Heart left ventricle (tissue), 16 donors: ENCODE measurements at regions not wholly inside any gene's neighbourhood (a gene's known extent, or its start where the extent isn't known, plus 50 kb on each side); places are given as distances from the start of the nearest gene placed in this dataset.

ENCODE experiments used
- ATAC-seq, 4 donors: fragments of 200-7000 bp; cut with Tn5 transposase; one replicate each; pipeline ENCODE4 v1.9.1; 2020 to 2022; ENCODE audit warnings: moderate library complexity in 4 of 4, mild to moderate bottlenecking in 3 of 4, moderate number of reproducible peaks in 1 of 4
- DNase-seq, 5 donors: peaks; one replicate each; pipeline ENCODE4 v3.0.0-alpha.2; 2020
- H3K27ac ChIP-seq, 12 donors: fragments of 200-600 bp; sonication (generic) in 4 of 12; one replicate each; pipeline versions ENCODE4 v1.5.0 to v1.8.0; 2016 to 2022; ENCODE audit warnings: mild to moderate bottlenecking in 2 of 12
- H3K27me3 ChIP-seq, 9 donors: fragments of 200-600 bp; sonication (generic) in 2 of 9; one replicate each; pipeline versions ENCODE4 v1.5.1 to v1.8.0; 2016 to 2022; ENCODE audit warnings: mild to moderate bottlenecking in 3 of 9
- H3K36me3 ChIP-seq, 9 donors: fragments of 200-600 bp; sonication (generic) in 2 of 9; one replicate each; pipeline versions ENCODE4 v1.5.0 to v1.8.0; 2018 to 2022; ENCODE audit warnings: mild to moderate bottlenecking in 2 of 9
- H3K4me1 ChIP-seq, 12 donors: fragments of 200-600 bp; sonication (generic) in 4 of 12; one replicate each; pipeline versions ENCODE4 v1.5.0 to v1.8.0; 2016 to 2022; ENCODE audit warnings: mild to moderate bottlenecking in 3 of 12
- H3K4me3 ChIP-seq, 12 donors: fragments of 200-600 bp; sonication (generic) in 4 of 12; one replicate each; pipeline versions ENCODE4 v1.5.0 to v1.8.0; 2017 to 2022; ENCODE audit warnings: mild to moderate bottlenecking in 9 of 12, moderate library complexity in 4 of 12
- H3K9me3 ChIP-seq, 12 donors: fragments of 200-600 bp; sonication (generic) in 4 of 12; one replicate each; pipeline versions ENCODE4 v1.5.0 to v1.8.0; 2016 to 2022; ENCODE audit warnings: mild to moderate bottlenecking in 1 of 12
- POLR2A ChIP-seq, 2 donors: fragments of 450-650 bp; IDR thresholded peaks; one replicate each; pipeline ENCODE4 v1.6.1; 2017; ENCODE audit warnings: antibody characterized with exemption in 2 of 2, mild to moderate bottlenecking in 2 of 2, moderate library complexity in 2 of 2
- WGBS, 4 donors: extraction: QIAGEN DNeasy Blood & Tissue Kit in 2 of 4; methylation state at CpG; one replicate each; pipeline versions ENCODE4 v1.1.5 to v1.1.7; 2013 to 2018; 5-methylcytosine and 5-hydroxymethylcytosine counted together
- intact Hi-C, 10 donors: fragments of 100-400 bp; cut with DNase I; formaldehyde crosslinking; loops; one replicate each; pipeline versions ENCODE4 v1.11.1 to v1.14.2; 2022
- TF ChIP-seq, protein P1 (sequence below), 12 donors: fragments of 200-600 bp; sonication (generic) in 4 of 12; IDR thresholded peaks; one replicate each; pipeline versions ENCODE4 v1.5.0 to v1.8.0; 2018 to 2022; ENCODE audit warnings: antibody characterized with exemption in 12 of 12, mild to moderate bottlenecking in 5 of 12
- donor health status: ischemic (EF 13 %, LVEDD 7.1; RV severe dilation, severe dysfunction).
- donor health status: healthy with polysubstance abuse.
- donor health status: DM: no; HTN: yes; CAD: no.
- donor health status: DM: no; HTN: no; CAD: no.
- donor health status: ischemic (EF 25% LVEDD 6.9; RV normal size, moderate dysfunction).
- donor health status: ischemic (EF 25% LVEDD 5.7; RV mildly dilated, moderate dysfunction).
- donor health status: healthy.
- donor health status: DM: yes; HTN: yes; CAD: no.
- donor health status: ischemic (EF 35%, LVEDD 5.7; RV mildly dilated, moderate dysfunction).
- donor health status: nonischemic (EF 11% LVEDD 7.7; RV severe dilation, severe dysfunction).
- donor health status: DM: yes; HTN: yes; CAD: no.
- donor health status: PGD.
- donor health status: ischemic (EF 29% LVEDD 5.4; RV normal size, mild dysfunction).
- donor health status: nonischemic (EF 23%, LVEDD 6.1; RV moderate dilation, normal function).

GRCh38 chr4:22876270-22876669 is 183.5 kb downstream of the GBA3 start:
- WGBS, 4 donors: 86 to 100% (median 90%) methylated on average over 2 of the region's 2 CpGs
- Histone ChIP-seq H3K4me3 (no peak overlapping the region), H3K27ac (no peak overlapping the region), H3K9me3 (no peaks in the 10 kb centered on the region), H3K27me3 (no peaks in the 10 kb centered on the region), H3K4me1 (no peaks in the 10 kb centered on the region), H3K36me3 (no peaks in the 10 kb centered on the region)
- intact Hi-C loops: no loop called here
- DNase-seq (no peak), ATAC-seq (no peak)
- no peak for TF ChIP-seq POLR2A (IDR thresholded peaks at IDR 0.05)
- TF ChIP-seq, protein P1, sequence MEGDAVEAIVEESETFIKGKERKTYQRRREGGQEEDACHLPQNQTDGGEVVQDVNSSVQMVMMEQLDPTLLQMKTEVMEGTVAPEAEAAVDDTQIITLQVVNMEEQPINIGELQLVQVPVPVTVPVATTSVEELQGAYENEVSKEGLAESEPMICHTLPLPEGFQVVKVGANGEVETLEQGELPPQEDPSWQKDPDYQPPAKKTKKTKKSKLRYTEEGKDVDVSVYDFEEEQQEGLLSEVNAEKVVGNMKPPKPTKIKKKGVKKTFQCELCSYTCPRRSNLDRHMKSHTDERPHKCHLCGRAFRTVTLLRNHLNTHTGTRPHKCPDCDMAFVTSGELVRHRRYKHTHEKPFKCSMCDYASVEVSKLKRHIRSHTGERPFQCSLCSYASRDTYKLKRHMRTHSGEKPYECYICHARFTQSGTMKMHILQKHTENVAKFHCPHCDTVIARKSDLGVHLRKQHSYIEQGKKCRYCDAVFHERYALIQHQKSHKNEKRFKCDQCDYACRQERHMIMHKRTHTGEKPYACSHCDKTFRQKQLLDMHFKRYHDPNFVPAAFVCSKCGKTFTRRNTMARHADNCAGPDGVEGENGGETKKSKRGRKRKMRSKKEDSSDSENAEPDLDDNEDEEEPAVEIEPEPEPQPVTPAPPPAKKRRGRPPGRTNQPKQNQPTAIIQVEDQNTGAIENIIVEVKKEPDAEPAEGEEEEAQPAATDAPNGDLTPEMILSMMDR (IDR thresholded peaks at IDR 0.05): no peak

GRCh38 chr4:22875587-22876257 is 183.0 kb downstream of the GBA3 start:
- intact Hi-C loops: no loop called here
- Histone ChIP-seq H3K27ac (no peak overlapping the region), H3K36me3 (no peaks in the 10 kb centered on the region), H3K4me1 (no peaks in the 10 kb centered on the region), H3K9me3 (no peaks in the 10 kb centered on the region), H3K27me3 (no peaks in the 10 kb centered on the region), H3K4me3 (no peak overlapping the region)
- DNase-seq (no peak), ATAC-seq (no peak)
- WGBS, 4 donors: 67 to 78% (median 75%) methylated on average over 4 of the region's 4 CpGs
- no peak for TF ChIP-seq POLR2A (IDR thresholded peaks at IDR 0.05)
- TF ChIP-seq, protein P1 (IDR thresholded peaks at IDR 0.05): no peak

- H3K27me3 ChIP-seq: no peaks in the 10 kb centered on the region
- H3K27ac ChIP-seq: no peak overlapping the region
- no peaks in the 10 kb centered on the region for H3K4me1 ChIP-seq
- no peak for TF ChIP-seq POLR2A (IDR thresholded peaks at IDR 0.05)
- TF ChIP-seq, protein P1 (IDR thresholded peaks at IDR 0.05): no peak
- intact Hi-C loops: no loop called here
- H3K9me3 ChIP-seq: no peaks in the 10 kb centered on the region
- no peak overlapping the region for H3K4me3 ChIP-seq
- DNase-seq (no peak), ATAC-seq (no peak)
- H3K36me3 ChIP-seq: no peaks in the 10 kb centered on the region
- 78 to 82% (median 80%) methylated on average over 4 of the region's 4 CpGs for WGBS, 4 donors
Measured at GRCh38 chr4:22874334-22874912, 181.7 kb downstream of the GBA3 start.

DNA sequence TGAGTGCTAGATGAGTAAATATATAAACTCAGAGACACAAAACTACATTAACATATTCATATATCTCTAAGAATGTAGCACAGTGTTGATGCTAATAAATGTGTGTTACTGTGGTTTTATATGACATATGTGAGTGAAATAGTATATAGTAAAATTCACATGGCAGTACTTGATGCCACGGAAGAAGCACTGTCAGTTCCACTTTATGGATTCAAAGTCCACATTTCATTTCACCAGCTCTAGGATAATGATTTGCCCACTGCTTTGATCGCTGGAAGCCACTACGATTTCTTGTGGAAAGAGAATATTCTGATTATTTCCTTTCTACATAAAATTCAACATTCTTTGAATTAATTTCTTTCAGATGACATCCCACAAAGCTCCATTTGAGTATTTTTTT is 181.2 kb downstream of the GBA3 start:
- H3K27me3 ChIP-seq: no peaks in the 10 kb centered on the region
- no peaks in the 10 kb centered on the region for H3K9me3 ChIP-seq
- H3K4me1 ChIP-seq: no peaks in the 10 kb centered on the region
- 84 to 94% (median 85%) methylated on average over 3 of the region's 3 CpGs for WGBS, 4 donors
- no peak for DNase-seq
- H3K27ac ChIP-seq: no peak overlapping the region
- no peak for TF ChIP-seq POLR2A (IDR thresholded peaks at IDR 0.05)
- TF ChIP-seq, protein P1 (IDR thresholded peaks at IDR 0.05): no peak
- no peak for ATAC-seq
- H3K4me3 ChIP-seq: no peak overlapping the region
- no peaks in the 10 kb centered on the region for H3K36me3 ChIP-seq
- intact Hi-C loops: no loop called here
